Omental fat pad (tissue), 3 donors: ENCODE measurements at regions not wholly inside any gene's neighbourhood (a gene's known extent, or its start where the extent isn't known, plus 50 kb on each side); places are given as distances from the start of the nearest gene placed in this dataset.
"Not testable (repeated sequence)": the region's sequence is repeated elsewhere in the genome, so short reads cannot be mapped to it uniquely, and the experiment has no call there.

Experiments
- ATAC-seq: fragments of 150-250 bp; one replicate; pipeline ENCODE4 v1.9.1; 2016; ENCODE audit warnings: mild to moderate bottlenecking, moderate library complexity; ENCODE audit not compliant: low FRiP score
- DNase-seq: peaks from one replicate; pipeline ENCODE4 v3.0.0-alpha.2; 2019; ENCODE audit warnings: low spot score
- CTCF ChIP-seq, 3 donors: fragments of 450-650 bp; IDR thresholded peaks; one replicate each; pipeline ENCODE4 v1.5.1; 2016 to 2017; ENCODE audit warnings: antibody characterized with exemption in 3 of 3, mild to moderate bottlenecking in 3 of 3, moderate library complexity in 2 of 3

- DNase-seq, result no peak
- ATAC-seq, result no peak
- TF ChIP-seq CTCF (IDR thresholded peaks at IDR 0.05), result no peak
Measured at GRCh38 chr2:176913955-176914354, 298.6 kb upstream of the HNRNPA3 start.

GRCh38 chr2:176914371-176914770, 298.2 kb upstream of the HNRNPA3 start:
- ATAC-seq (no peak), DNase-seq (no peak)
- TF ChIP-seq CTCF (IDR thresholded peaks at IDR 0.05), result no peak

- not testable (repeated sequence) for ATAC-seq
Measured at GRCh38 chr2:176922545-176922944, 290.0 kb upstream of the HNRNPA3 start.

GRCh38 chr2:176923205-176923604, 289.4 kb upstream of the HNRNPA3 start:
- DNase-seq (no peak), ATAC-seq (no peak)
- no peak for TF ChIP-seq CTCF (IDR thresholded peaks at IDR 0.05)

More at GRCh38 chr2:176922545-176922944, 290.0 kb upstream of the HNRNPA3 start:
- DNase-seq, result not testable (repeated sequence)

GRCh38 chr2:176924909-176925534, 287.6 kb upstream of the HNRNPA3 start:
- ATAC-seq (no peak), DNase-seq (no peak)
- no peak for TF ChIP-seq CTCF (IDR thresholded peaks at IDR 0.05)

GRCh38 chr2:176926453-176926852, 286.1 kb upstream of the HNRNPA3 start:
- DNase-seq (no peak), ATAC-seq (no peak)

GRCh38 chr2:176929387-176929786, 283.2 kb upstream of the HNRNPA3 start:
- not testable (repeated sequence) for ATAC-seq, DNase-seq

More at GRCh38 chr2:176926453-176926852, 286.1 kb upstream of the HNRNPA3 start:
- TF ChIP-seq CTCF (IDR thresholded peaks at IDR 0.05), result no peak

GRCh38 chr2:176931588-176932563, 280.7 kb upstream of the HNRNPA3 start:
- DNase-seq (no peak), ATAC-seq (no peak)
- no peak for TF ChIP-seq CTCF (IDR thresholded peaks at IDR 0.05)
